Lung (tissue), 11 donors: ENCODE measurements at regions not wholly inside any gene's neighbourhood (a gene's known extent, or its start where the extent isn't known, plus 50 kb on each side); places are given as distances from the start of the nearest gene placed in this dataset.

Source experiments
- ATAC-seq: fragments of 200-7000 bp; cut with Tn5 transposase; one replicate; pipeline ENCODE4 v1.9.1; 2020; ENCODE audit warnings: moderate number of reproducible peaks; ENCODE audit not compliant: insufficient read depth, low FRiP score
- DNase-seq, 3 donors: peaks; one replicate each; pipeline ENCODE4 v3.0.0-alpha.2; 2013 to 2017
- H3K27ac ChIP-seq, 2 donors: one replicate each; pipeline ENCODE4 v1.5.1; 2013; ENCODE audit warnings: mild to moderate bottlenecking in 2 of 2, moderate library complexity in 2 of 2, control low read depth in 1 of 2, inconsistent platforms in 1 of 2, low read depth in 1 of 2, low read length in 1 of 2
- H3K27me3 ChIP-seq, 3 donors: one replicate each; pipeline ENCODE4 v1.5.1; 2013; ENCODE audit warnings: low read length in 2 of 3; ENCODE audit not compliant: control insufficient read depth in 3 of 3, insufficient read depth in 3 of 3
- H3K36me3 ChIP-seq, 4 donors: one replicate each; pipeline ENCODE4 v1.5.1; 2013; ENCODE audit warnings: low read length in 4 of 4, mild to moderate bottlenecking in 1 of 4, moderate library complexity in 1 of 4; ENCODE audit not compliant: control insufficient read depth in 4 of 4, insufficient read depth in 4 of 4
- H3K4me1 ChIP-seq, 5 donors: one replicate each; pipeline ENCODE4 v1.5.1; 2013; ENCODE audit warnings: low read length in 5 of 5, mild to moderate bottlenecking in 2 of 5, moderate library complexity in 1 of 5; ENCODE audit not compliant: control insufficient read depth in 5 of 5, insufficient read depth in 5 of 5
- H3K4me3 ChIP-seq: one replicate; pipeline ENCODE4 v1.5.1; 2013; ENCODE audit warnings: mild to moderate bottlenecking, control low read depth, moderate library complexity
- H3K9ac ChIP-seq, 2 donors: one replicate each; pipeline ENCODE4 v1.5.1; 2013; ENCODE audit warnings: low read length in 2 of 2, control low read depth in 1 of 2; ENCODE audit not compliant: insufficient read depth in 1 of 2
- H3K9me3 ChIP-seq, 4 donors: one replicate each; pipeline ENCODE4 v1.5.1; 2013; ENCODE audit warnings: low read length in 3 of 4, mild to moderate bottlenecking in 1 of 4, moderate library complexity in 1 of 4; ENCODE audit not compliant: control insufficient read depth in 4 of 4, insufficient read depth in 3 of 4
- CTCF ChIP-seq: IDR thresholded peaks from 2 replicates; pipeline ENCODE4 v1.5.1; 2012; ENCODE audit warnings: mild to moderate bottlenecking; ENCODE audit errors: control extremely low read depth, extremely low read depth
- WGBS, 2 donors: extraction: QIAGEN DNeasy Blood & Tissue Kit; methylation state at CpG; one replicate each; pipeline ENCODE4 v1.1.7; 2013; 5-methylcytosine and 5-hydroxymethylcytosine counted together
- donor health status: control.
- donor health status: control.
- donor health status: Bipolar disorder and iron deficiency.
- donor health status: healthy.
- donor health status: DM: yes; HTN: yes; CAD: no.

- H3K9ac ChIP-seq, result no peak overlapping the region
- H3K4me1 ChIP-seq, result peaks cover 0 to 8% (median 0%) of the 10 kb centered on the region in 5 donors
- H3K27ac ChIP-seq, result no peak overlapping the region
- TF ChIP-seq CTCF, result no peak
- no peaks in the 10 kb centered on the region for H3K9me3 ChIP-seq
- H3K27me3 ChIP-seq, result peaks cover 0 to 13% (median 0%) of the 10 kb centered on the region in 3 donors
- H3K36me3 ChIP-seq, result no peaks in the 10 kb centered on the region
- H3K4me3 ChIP-seq, result no peak overlapping the region
- ATAC-seq (no peak), DNase-seq (peak in 1 of 3 donors; percentile 45)
- 51 to 67% methylated on average over 1 of the region's 1 CpG for WGBS, 2 donors
Observed at GRCh38 chr7:27032839-27033238, 63.0 kb downstream of the HOXA1 start.

- Histone ChIP-seq H3K9me3 (no peaks in the 10 kb centered on the region), H3K4me1 (peaks cover 0 to 8% (median 0%) of the 10 kb centered on the region in 5 donors), H3K9ac (no peak overlapping the region), H3K27ac (peak overlapping the region in 1 of 2 donors; percentile 33), H3K4me3 (no peak overlapping the region), H3K36me3 (no peaks in the 10 kb centered on the region), H3K27me3 (peaks cover 0 to 21% (median 2%) of the 10 kb centered on the region in 3 donors)
- ATAC-seq (no peak), DNase-seq (peak in 2 of 3 donors; percentile 36 to 65)
- WGBS, 2 donors, result 71 to 74% methylated on average over 8 of the region's 8 CpGs
- TF ChIP-seq CTCF, result no peak
Observed at GRCh38 chr7:27031289-27032172, 64.3 kb downstream of the HOXA1 start.

- H3K36me3 ChIP-seq, result no peaks in the 10 kb centered on the region
- WGBS, 2 donors, result 87 to 94% methylated on average over 7 of the region's 7 CpGs
- H3K9ac ChIP-seq, result no peak overlapping the region
- H3K4me1 ChIP-seq, result peaks cover 0 to 8% (median 0%) of the 10 kb centered on the region in 5 donors
- TF ChIP-seq CTCF, result no peak
- no peak for ATAC-seq
- H3K27ac ChIP-seq, result no peak overlapping the region
- H3K9me3 ChIP-seq, result no peaks in the 10 kb centered on the region
- no peak overlapping the region for H3K4me3 ChIP-seq
- no peak for DNase-seq
- H3K27me3 ChIP-seq, result peaks cover 0 to 27% (median 2%) of the 10 kb centered on the region in 3 donors
Observed at GRCh38 chr7:27030393-27031050, 65.3 kb downstream of the HOXA1 start.
